ENCODE measurements at regions not wholly inside any gene's neighbourhood (a gene's known extent, or its start where the extent isn't known, plus 50 kb on each side); places are given as distances from the start of the nearest gene placed in this dataset.

DNA sequence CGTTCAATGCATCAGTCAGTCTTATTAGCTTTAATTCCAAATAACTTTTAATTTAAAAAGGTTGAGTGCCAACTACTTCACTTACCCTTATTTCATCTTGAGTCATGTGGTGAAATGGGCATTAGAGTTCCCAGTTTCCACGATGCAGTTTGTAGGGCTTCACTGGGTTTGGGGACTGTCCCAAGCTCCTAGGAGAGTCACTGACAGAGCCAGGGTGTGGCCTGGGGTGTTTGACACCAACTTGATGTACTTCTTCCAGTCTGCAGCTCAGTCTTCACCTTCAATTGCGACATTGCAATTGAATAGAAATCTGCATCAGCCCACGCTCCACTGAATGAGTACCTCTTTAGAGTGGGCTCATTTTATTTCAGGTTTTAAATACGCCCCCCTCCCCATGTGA, 165.3 kb downstream of the ARL4C start:
- 86 to 87% methylated on average over 5 of the region's 5 CpGs for WGBS, 2 donors
- no peaks in the 10 kb centered on the region for H3K9me3 ChIP-seq
- no peak for TF ChIP-seq EP300 (IDR thresholded peaks at IDR 0.05)
- TF ChIP-seq POLR2A (IDR thresholded peaks at IDR 0.05), result no peak
- TF ChIP-seq, protein P1, sequence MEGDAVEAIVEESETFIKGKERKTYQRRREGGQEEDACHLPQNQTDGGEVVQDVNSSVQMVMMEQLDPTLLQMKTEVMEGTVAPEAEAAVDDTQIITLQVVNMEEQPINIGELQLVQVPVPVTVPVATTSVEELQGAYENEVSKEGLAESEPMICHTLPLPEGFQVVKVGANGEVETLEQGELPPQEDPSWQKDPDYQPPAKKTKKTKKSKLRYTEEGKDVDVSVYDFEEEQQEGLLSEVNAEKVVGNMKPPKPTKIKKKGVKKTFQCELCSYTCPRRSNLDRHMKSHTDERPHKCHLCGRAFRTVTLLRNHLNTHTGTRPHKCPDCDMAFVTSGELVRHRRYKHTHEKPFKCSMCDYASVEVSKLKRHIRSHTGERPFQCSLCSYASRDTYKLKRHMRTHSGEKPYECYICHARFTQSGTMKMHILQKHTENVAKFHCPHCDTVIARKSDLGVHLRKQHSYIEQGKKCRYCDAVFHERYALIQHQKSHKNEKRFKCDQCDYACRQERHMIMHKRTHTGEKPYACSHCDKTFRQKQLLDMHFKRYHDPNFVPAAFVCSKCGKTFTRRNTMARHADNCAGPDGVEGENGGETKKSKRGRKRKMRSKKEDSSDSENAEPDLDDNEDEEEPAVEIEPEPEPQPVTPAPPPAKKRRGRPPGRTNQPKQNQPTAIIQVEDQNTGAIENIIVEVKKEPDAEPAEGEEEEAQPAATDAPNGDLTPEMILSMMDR (IDR thresholded peaks at IDR 0.05), result no peak
- DNase-seq (ENCODE audit: low spot score in 2 of 2), result no peak
- no peak overlapping the region for H3K27ac ChIP-seq
- peaks cover 0 to 25% (median 4%) of the 10 kb centered on the region in 4 donors for H3K4me1 ChIP-seq
- no peaks in the 10 kb centered on the region for H3K27me3 ChIP-seq
- no peaks in the 10 kb centered on the region for H3K36me3 ChIP-seq
- no peak overlapping the region for H3K4me3 ChIP-seq

DNA sequence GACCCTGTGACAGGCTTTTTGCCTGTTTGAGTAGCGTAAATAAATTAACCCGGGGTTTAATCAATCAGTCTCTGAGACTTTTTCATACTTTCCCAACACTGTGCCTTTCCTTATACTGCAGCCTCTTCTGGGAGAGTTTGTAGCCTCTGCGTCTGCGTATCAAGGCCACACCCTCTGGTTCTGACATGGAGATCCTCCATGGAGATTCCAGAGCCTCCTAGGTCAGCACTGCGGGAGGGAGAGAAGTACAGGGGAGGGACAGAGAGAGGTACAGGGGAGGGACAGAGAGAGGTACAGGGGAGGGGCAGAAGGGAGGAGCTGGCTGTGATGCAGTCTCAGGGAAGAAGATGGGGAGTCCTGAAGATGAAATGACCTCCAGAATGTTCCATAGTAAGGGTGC, 166.0 kb downstream of the ARL4C start:
- Histone ChIP-seq H3K27ac (no peak overlapping the region), H3K4me3 (no peak overlapping the region), H3K4me1 (peaks cover 0 to 23% (median 4%) of the 10 kb centered on the region in 4 donors), H3K27me3 (no peaks in the 10 kb centered on the region), H3K9me3 (no peaks in the 10 kb centered on the region), H3K36me3 (no peaks in the 10 kb centered on the region)
- DNase-seq (ENCODE audit: low spot score in 2 of 2), result no peak
- 69% methylated on average over 5 of the region's 5 CpGs for WGBS, 2 donors
- TF ChIP-seq, protein P1 (IDR thresholded peaks at IDR 0.05), result no peak
- TF ChIP-seq POLR2A (IDR thresholded peaks at IDR 0.05) (no peak), EP300 (IDR thresholded peaks at IDR 0.05) (no peak)

DNA sequence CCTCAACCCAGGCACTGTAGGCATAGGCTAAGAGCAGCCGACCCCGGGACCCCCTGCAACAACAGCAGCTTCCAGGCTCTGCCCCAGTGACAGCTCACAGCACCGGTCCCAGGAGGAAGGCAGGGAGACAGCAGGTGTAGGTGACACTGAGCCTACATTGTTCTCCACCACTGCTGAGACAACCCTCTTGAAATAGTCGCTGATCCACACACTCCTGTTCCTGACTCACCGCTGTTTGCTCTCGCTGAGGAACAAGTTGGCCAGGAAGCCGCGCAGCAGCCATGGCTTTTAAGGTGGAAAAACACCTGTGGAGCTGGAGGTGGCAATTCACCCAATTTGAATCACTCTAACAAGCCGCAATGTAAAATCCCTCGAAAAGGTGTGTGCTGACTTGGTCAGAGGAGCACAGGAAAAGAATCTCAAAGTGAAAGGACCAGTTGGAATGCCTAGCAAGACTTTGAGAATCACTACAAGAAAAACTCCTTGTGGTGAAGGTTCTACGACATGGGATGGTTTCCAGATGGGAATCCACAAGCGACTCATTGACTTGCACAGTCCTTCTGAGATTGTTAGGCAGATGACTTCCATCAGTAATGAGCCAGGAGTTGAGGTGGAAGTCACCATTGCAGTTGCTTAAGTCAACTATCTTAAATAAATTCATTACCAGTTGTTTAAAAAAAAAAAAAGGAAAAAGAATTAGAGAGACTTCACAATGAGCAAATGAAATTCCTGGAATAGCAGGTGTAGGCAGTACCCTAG, 167.5 kb downstream of the ARL4C start:
- no peaks in the 10 kb centered on the region for H3K9me3 ChIP-seq
- H3K27me3 ChIP-seq, result no peaks in the 10 kb centered on the region
- WGBS, 2 donors, result 85 to 87% methylated on average over 11 to 12 of the region's 12 CpGs
- no peak overlapping the region for H3K4me3 ChIP-seq
- DNase-seq (ENCODE audit: low spot score in 2 of 2), result no peak
- no peak overlapping the region for H3K27ac ChIP-seq
- H3K4me1 ChIP-seq, result peaks cover 0 to 8% (median 0%) of the 10 kb centered on the region in 4 donors
- TF ChIP-seq EP300 (IDR thresholded peaks at IDR 0.05), result no peak
- TF ChIP-seq, protein P1 (IDR thresholded peaks at IDR 0.05), result no peak
- no peak for TF ChIP-seq POLR2A (IDR thresholded peaks at IDR 0.05)
- no peaks in the 10 kb centered on the region for H3K36me3 ChIP-seq

DNA sequence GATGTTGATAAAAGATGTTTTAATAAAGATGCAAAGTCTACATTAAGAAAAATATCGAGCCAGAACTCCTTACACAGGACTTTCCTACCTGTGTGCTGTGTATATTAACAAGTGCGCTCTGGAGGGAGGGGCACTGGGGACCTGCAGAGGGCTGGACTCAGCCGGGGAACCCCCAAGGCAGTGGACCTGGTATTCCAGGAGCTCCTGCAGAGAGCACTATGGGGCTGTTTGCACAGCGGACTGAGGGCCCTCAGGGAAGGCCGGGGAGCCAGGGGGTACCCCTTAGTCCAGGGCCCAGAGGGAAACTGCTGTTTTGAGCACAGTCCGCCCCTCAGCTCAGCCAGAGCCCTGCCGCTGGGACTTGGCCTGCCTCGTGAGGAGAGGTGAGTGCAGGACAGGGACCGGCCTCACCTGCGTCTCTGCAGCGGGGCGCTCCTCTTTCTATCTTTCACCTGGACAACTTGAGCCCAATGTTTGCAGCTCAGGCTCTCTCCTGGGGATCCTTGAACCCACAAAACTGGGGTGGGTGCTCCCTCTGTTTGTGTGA, 168.4 kb downstream of the ARL4C start:
- Histone ChIP-seq H3K27ac (no peak overlapping the region), H3K4me3 (no peak overlapping the region), H3K9me3 (no peaks in the 10 kb centered on the region), H3K27me3 (no peaks in the 10 kb centered on the region), H3K4me1 (peaks cover 0 to 2% (median 0%) of the 10 kb centered on the region in 4 donors), H3K36me3 (no peaks in the 10 kb centered on the region)
- TF ChIP-seq EP300 (IDR thresholded peaks at IDR 0.05) (no peak), POLR2A (IDR thresholded peaks at IDR 0.05) (no peak)
- TF ChIP-seq, protein P1 (IDR thresholded peaks at IDR 0.05), result no peak
- WGBS, 2 donors, result 85 to 87% methylated on average over 5 to 9 of the region's 12 CpGs
- DNase-seq (ENCODE audit: low spot score in 2 of 2), result no peak

DNA sequence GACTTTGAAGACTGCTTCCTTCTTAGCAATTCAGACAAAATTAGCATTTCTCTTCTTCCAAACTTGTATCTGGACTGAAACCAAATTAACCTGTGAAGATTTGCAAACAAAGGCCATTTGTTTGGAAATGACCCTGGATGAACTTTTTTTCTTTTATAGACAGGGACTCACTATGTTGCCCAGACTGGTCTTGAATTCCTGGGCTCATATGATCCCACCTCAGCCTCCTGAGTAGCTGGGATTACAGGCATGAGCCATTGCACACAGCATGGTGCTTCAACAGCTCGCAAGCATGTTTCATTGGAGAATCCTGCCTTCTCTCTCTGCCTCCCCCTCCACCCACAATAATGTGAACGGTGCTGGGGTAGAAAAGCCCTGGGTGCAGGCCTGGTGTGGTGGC, 170.2 kb downstream of the ARL4C start:
- WGBS, 2 donors, result 76 to 80% methylated on average over 2 of the region's 2 CpGs

More for the DNA sequence above, 170.2 kb downstream of the ARL4C start:
- H3K36me3 ChIP-seq, result no peaks in the 10 kb centered on the region
- no peaks in the 10 kb centered on the region for H3K27me3 ChIP-seq
- TF ChIP-seq, protein P1 (IDR thresholded peaks at IDR 0.05), result no peak
- TF ChIP-seq EP300 (IDR thresholded peaks at IDR 0.05), result no peak
- TF ChIP-seq POLR2A (IDR thresholded peaks at IDR 0.05), result no peak
- no peak overlapping the region for H3K27ac ChIP-seq
- H3K9me3 ChIP-seq, result no peaks in the 10 kb centered on the region
- H3K4me1 ChIP-seq, result no peaks in the 10 kb centered on the region
- no peak for DNase-seq (ENCODE audit: low spot score in 2 of 2)
- H3K4me3 ChIP-seq, result no peak overlapping the region
